NCI-H526 (cell line): ENCODE measurements at regions not wholly inside any gene's neighbourhood (a gene's known extent, or its start where the extent isn't known, plus 50 kb on each side); places are given as distances from the start of the nearest gene placed in this dataset.

Source experiments
- DNase-seq, 2 experiments: peaks; one replicate each; lab custom pipeline; 2025; lab: John Stamatoyannopoulos, UW

GRCh38 chr5:160903076-160903475, 51.1 kb upstream of the ATP10B start:
- no peak for DNase-seq
